Pancreas (tissue), 10 donors: ENCODE measurements at regions not wholly inside any gene's neighbourhood (a gene's known extent, or its start where the extent isn't known, plus 50 kb on each side); places are given as distances from the start of the nearest gene placed in this dataset.

Source experiments
- ATAC-seq, 4 donors: fragments of 200-7000 bp; cut with Tn5 transposase; one replicate each; pipeline versions ENCODE4 v1.8.0 to v1.9.1; 2020; ENCODE audit warnings: mild to moderate bottlenecking in 4 of 4, moderate library complexity in 4 of 4
- DNase-seq, 6 donors: peaks; one replicate each; pipeline ENCODE4 v3.0.0-alpha.2; 2020
- FAIRE-seq: peaks from 2 replicates; lab custom pipeline; 2012; peaks lifted over from hg19 to GRCh38; lab: Jason Lieb, UNC
- H3K27ac ChIP-seq, 4 donors: fragments of 200-600 bp; sonication (generic); 1 replicate in 3 of 4; 2 replicates in 1 of 4; pipeline versions ENCODE4 v1.5.0 to v1.8.0; 2020
- H3K27me3 ChIP-seq, 4 donors: fragments of 200-600 bp; one replicate each; pipeline ENCODE4 v1.8.0; 2021
- H3K36me3 ChIP-seq, 3 donors: fragments of 200-600 bp; sonication (generic) in 1 of 3; one replicate each; pipeline versions ENCODE4 v1.5.0 to v1.8.0; 2020 to 2021
- H3K4me1 ChIP-seq, 3 donors: fragments of 200-600 bp; one replicate each; pipeline ENCODE4 v1.8.0; 2021
- H3K4me3 ChIP-seq, 4 donors: fragments of 200-600 bp; sonication (generic) in 2 of 4; one replicate each; pipeline versions ENCODE4 v1.5.0 to v1.8.0; 2020 to 2021
- H3K9me3 ChIP-seq, 4 donors: fragments of 200-600 bp; one replicate each; pipeline ENCODE4 v1.8.0; 2021
- CTCF ChIP-seq, 4 donors: fragments of 200-600 bp; sonication (generic) in 3 of 4; IDR thresholded peaks; one replicate each; pipeline versions ENCODE4 v1.5.0 to v1.8.0; 2021; ENCODE audit warnings: antibody characterized with exemption in 4 of 4
- WGBS, 2 donors: extraction: QIAGEN DNeasy Blood & Tissue Kit; methylation state at CpG; one replicate each; pipeline ENCODE4 v1.1.7; 2013; 5-methylcytosine and 5-hydroxymethylcytosine counted together
- intact Hi-C, 3 donors: fragments of 100-400 bp; cut with DNase I; formaldehyde crosslinking; loops; one replicate each; pipeline versions ENCODE4 v1.11.1 to v1.14.2; 2022
- donor health status: healthy with polysubstance abuse.
- donor health status: DM: no; HTN: no; CAD: no; lungs with moderate emphysema.
- donor health status: DM: no; HTN: no; CAD: no.
- donor health status: control.
- donor health status: control.
- donor health status: Bipolar disorder and iron deficiency.
- donor health status: DM: yes; HTN: yes; CAD: no.
- donor health status: DM: no; HTN: no; CAD: no.
- donor health status: DM: no; HTN: no; CAD: no.
- donor health status: DM: yes; HTN: yes; CAD: no.

DNA sequence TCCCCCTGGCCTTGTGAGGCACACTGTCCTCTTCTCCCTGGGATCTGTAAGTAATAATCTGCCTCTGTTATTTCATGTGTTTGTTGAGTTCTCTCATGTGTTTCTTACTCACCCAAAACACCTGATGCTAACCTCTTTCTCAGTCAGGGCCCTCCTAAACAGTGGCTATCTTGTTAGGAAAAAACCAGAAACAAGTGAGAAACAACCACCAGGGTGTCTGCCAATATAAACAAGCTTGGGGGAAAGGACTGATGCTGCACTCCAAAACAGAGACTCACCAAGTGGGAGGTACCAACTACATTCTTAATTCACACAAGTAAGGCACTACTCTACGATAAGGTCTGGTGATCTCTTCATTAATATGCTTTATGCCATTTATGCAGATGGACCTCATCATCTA lies 564.4 kb downstream of the SEMA5A start:
- FAIRE-seq: no peak
- TF ChIP-seq CTCF (IDR thresholded peaks at IDR 0.05): no peak

DNA sequence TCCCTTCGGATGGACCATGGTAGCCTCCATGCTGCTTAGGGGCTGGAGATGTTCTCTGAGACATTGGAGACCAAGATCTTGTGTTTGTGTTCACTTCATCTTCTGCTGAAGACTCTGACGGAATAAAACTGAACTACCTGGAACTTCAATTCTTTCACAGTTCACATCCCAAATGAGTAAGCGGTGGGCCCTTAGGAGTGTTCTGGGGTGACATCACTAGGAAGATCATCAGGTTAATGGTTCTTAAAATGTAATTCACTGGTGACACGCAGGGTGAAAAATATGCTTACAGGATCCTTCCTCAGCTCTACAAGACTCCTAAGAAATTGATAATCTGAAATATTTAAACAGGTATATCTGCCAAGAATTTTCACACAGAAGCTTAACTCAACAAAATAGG lies 561.5 kb downstream of the SEMA5A start:
- Histone ChIP-seq H3K4me1 (no peaks in the 10 kb centered on the region), H3K36me3 (no peaks in the 10 kb centered on the region), H3K27ac (no peak overlapping the region), H3K27me3 (no peaks in the 10 kb centered on the region), H3K4me3 (no peak overlapping the region), H3K9me3 (no peaks in the 10 kb centered on the region)
- 55 to 56% methylated on average over 4 of the region's 4 CpGs for WGBS, 2 donors
- DNase-seq (no peak), ATAC-seq (no peak), FAIRE-seq (no peak)
- intact Hi-C loops: no loop called here
- TF ChIP-seq CTCF (IDR thresholded peaks at IDR 0.05): no peak

More for the DNA sequence above, 564.4 kb downstream of the SEMA5A start:
- Histone ChIP-seq H3K4me1 (no peaks in the 10 kb centered on the region), H3K36me3 (no peaks in the 10 kb centered on the region), H3K27me3 (no peaks in the 10 kb centered on the region), H3K4me3 (no peak overlapping the region), H3K9me3 (no peaks in the 10 kb centered on the region), H3K27ac (no peak overlapping the region)
- intact Hi-C loops: no loop called here
- no peak for ATAC-seq
- DNase-seq: no peak
- 62 to 63% methylated on average over 1 of the region's 1 CpG for WGBS, 2 donors
